ENCODE measurements at regions not wholly inside any gene's neighbourhood (a gene's known extent, or its start where the extent isn't known, plus 50 kb on each side); places are given as distances from the start of the nearest gene placed in this dataset.

- TF ChIP-seq POLR2A (IDR thresholded peaks at IDR 0.05; ENCODE audit: low read length) (no peak), TP53 (CRISPR knock-in tag; IDR thresholded peaks at IDR 0.05) (no peak), CTCF (IDR thresholded peaks at IDR 0.05) (no peak), RNF2 (IDR thresholded peaks at IDR 0.05; ENCODE audit: borderline replicate concordance, low read depth) (no peak), CEBPB (IDR thresholded peaks at IDR 0.05) (no peak), SREBF2 (IDR thresholded peaks at IDR 0.05) (no peak), MYC (IDR thresholded peaks at IDR 0.05; ENCODE audit: borderline replicate concordance, low read length) (no peak), JUNB (IDR thresholded peaks at IDR 0.05) (no peak)
Measured at GRCh38 chr6:156683821-156684220, 93.4 kb upstream of the ARID1B start.

Data from A549 (cell line).